ENCODE measurements at regions not wholly inside any gene's neighbourhood (a gene's known extent, or its start where the extent isn't known, plus 50 kb on each side); places are given as distances from the start of the nearest gene placed in this dataset.

DNA sequence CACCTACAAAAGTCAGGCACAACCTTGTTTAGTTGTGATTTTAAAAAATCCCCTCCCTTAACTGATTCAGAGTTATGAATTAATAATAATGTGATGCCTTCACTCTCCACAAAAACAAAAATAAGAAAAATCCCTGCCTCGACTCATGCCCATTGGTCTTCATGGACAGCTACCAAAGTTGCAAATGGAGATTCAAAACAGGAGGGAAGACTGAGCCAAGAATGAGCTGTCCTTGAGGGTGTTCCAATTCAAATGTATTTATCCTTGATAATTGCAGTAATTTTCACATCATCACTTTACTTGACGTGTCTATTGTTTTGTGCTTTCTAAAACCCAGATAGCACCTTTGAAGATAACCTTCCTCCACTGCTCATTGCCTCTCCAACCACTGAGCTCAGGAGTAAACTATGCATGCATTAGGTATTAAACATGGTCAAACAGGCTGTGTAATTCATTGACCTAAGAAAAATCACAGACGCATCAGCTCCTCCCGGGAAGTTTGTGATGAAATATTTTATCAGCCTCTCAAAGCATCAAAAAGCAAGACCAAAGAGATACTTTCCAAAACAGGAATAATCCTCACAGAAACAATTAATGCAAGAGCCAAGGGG is 712.7 kb upstream of the IGFBP3 start:
- Histone ChIP-seq H3K9me3 (ENCODE audit: low read length) (no peaks in the 10 kb centered on the region), H3K79me2 (ENCODE audit: insufficient read depth, low read depth, low read length) (no peaks in the 10 kb centered on the region), H3K27ac (ENCODE audit: low read depth, low read length, poor library complexity, severe bottlenecking) (no peak overlapping the region), H3K4me3 (ENCODE audit: low read depth, low read length, poor library complexity, severe bottlenecking) (no peak overlapping the region), H4K20me1 (ENCODE audit: insufficient read depth, low read length) (no peaks in the 10 kb centered on the region), H3K4me2 (ENCODE audit: low read length) (no peak overlapping the region), H3K9me2 (ENCODE audit: insufficient read depth, low read length) (no peaks in the 10 kb centered on the region), H3K36me3 (ENCODE audit: insufficient read depth, low read length) (no peaks in the 10 kb centered on the region), H3K4me1 (ENCODE audit: insufficient read depth, low read length, poor library complexity, severe bottlenecking) (no peaks in the 10 kb centered on the region), H2AFZ (ENCODE audit: low read length) (no peak overlapping the region)
- ChIA-PET POLR2A (interaction anchor here (0.7 kb wide), 1 partner anchor 97 kb away, joined by 3 read pairs; no protein-coding TSS in a partner anchor), CTCF (ENCODE audit: unreplicated experiment) (no interaction called here)
- DNase-seq (ENCODE audit: low spot score), result no peak
- BruUV-seq (replicated peaks), result no TSS peak
- intact Hi-C loops (cut with micrococcal nuclease; ENCODE audit: unreplicated experiment), result no loop called here
- TF ChIP-seq EZH2phosphoT487 (IDR thresholded peaks at IDR 0.05; ENCODE audit: borderline replicate concordance, low read depth, low read length), result no peak
- TF ChIP-seq, protein P1, sequence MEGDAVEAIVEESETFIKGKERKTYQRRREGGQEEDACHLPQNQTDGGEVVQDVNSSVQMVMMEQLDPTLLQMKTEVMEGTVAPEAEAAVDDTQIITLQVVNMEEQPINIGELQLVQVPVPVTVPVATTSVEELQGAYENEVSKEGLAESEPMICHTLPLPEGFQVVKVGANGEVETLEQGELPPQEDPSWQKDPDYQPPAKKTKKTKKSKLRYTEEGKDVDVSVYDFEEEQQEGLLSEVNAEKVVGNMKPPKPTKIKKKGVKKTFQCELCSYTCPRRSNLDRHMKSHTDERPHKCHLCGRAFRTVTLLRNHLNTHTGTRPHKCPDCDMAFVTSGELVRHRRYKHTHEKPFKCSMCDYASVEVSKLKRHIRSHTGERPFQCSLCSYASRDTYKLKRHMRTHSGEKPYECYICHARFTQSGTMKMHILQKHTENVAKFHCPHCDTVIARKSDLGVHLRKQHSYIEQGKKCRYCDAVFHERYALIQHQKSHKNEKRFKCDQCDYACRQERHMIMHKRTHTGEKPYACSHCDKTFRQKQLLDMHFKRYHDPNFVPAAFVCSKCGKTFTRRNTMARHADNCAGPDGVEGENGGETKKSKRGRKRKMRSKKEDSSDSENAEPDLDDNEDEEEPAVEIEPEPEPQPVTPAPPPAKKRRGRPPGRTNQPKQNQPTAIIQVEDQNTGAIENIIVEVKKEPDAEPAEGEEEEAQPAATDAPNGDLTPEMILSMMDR (conservative IDR thresholded peaks at IDR 0.05; ENCODE audit: low read length), result no peak

DNA sequence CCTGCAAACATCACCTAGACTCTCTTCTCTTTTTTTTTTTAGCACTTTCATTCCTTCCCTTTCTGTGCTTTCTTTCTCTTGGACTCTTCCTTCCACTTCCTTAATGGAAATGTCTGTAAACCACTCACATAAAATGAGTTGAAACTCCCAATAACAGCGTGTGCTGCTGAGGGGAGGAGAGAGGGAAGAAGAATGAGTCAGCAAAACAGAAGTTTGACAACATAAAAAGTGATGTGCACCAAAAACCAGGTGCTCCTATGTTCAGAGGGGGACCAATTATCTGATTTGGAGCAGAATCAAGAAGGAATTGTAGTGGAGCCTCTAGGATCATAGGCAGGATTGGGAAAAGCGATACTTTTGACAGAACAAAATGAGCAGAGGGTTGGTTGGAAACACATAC is 712.1 kb upstream of the IGFBP3 start:
- H3K9me3 ChIP-seq (ENCODE audit: low read length), result no peaks in the 10 kb centered on the region
- H3K27ac ChIP-seq (ENCODE audit: low read depth, low read length, poor library complexity, severe bottlenecking), result no peak overlapping the region
- no peaks in the 10 kb centered on the region for H3K36me3 ChIP-seq (ENCODE audit: insufficient read depth, low read length)
- CTCF ChIA-PET (ENCODE audit: unreplicated experiment), result no interaction called here
- no peaks in the 10 kb centered on the region for H3K79me2 ChIP-seq (ENCODE audit: insufficient read depth, low read depth, low read length)
- POLR2A ChIA-PET, result interaction anchor here (0.7 kb wide), 1 partner anchor 97 kb away, joined by 3 read pairs; no protein-coding TSS in a partner anchor
- H2AFZ ChIP-seq (ENCODE audit: low read length), result no peak overlapping the region
- H4K20me1 ChIP-seq (ENCODE audit: insufficient read depth, low read length), result no peaks in the 10 kb centered on the region
- H3K4me3 ChIP-seq (ENCODE audit: low read depth, low read length, poor library complexity, severe bottlenecking), result no peak overlapping the region
- no peak for DNase-seq (ENCODE audit: low spot score)
- TF ChIP-seq, protein P1 (conservative IDR thresholded peaks at IDR 0.05; ENCODE audit: low read length), result no peak
- TF ChIP-seq EZH2phosphoT487 (IDR thresholded peaks at IDR 0.05; ENCODE audit: borderline replicate concordance, low read depth, low read length), result no peak
- BruUV-seq (replicated peaks), result no TSS peak
- H3K4me2 ChIP-seq (ENCODE audit: low read length), result no peak overlapping the region
- no peaks in the 10 kb centered on the region for H3K4me1 ChIP-seq (ENCODE audit: insufficient read depth, low read length, poor library complexity, severe bottlenecking)
- H3K9me2 ChIP-seq (ENCODE audit: insufficient read depth, low read length), result no peaks in the 10 kb centered on the region
- intact Hi-C loops (cut with micrococcal nuclease; ENCODE audit: unreplicated experiment), result no loop called here

DNA sequence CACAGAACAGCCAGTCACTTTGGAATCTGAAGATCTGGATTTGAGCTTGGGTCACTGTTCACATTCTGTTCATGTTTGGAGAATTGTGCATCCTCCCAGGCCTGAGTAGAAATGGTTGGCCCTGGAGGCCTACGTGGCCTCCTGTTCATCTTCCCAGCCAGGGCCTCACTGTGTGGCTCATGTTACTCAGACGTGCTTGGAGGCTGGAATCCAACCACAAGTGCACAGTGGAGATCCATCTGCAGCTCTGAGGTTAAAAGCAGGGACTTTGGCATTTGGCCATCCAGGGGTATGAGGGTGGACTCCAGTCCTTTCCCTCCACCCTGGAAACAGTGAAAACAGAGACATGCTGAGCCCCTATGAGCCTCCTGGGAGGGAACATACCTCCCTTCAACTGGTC is 709.0 kb upstream of the IGFBP3 start:
- Histone ChIP-seq H3K27ac (ENCODE audit: low read depth, low read length, poor library complexity, severe bottlenecking) (no peak overlapping the region), H2AFZ (ENCODE audit: low read length) (no peak overlapping the region), H3K36me3 (ENCODE audit: insufficient read depth, low read length) (no peaks in the 10 kb centered on the region), H3K4me1 (ENCODE audit: insufficient read depth, low read length, poor library complexity, severe bottlenecking) (no peaks in the 10 kb centered on the region), H3K9me3 (ENCODE audit: low read length) (no peaks in the 10 kb centered on the region), H3K9me2 (ENCODE audit: insufficient read depth, low read length) (no peaks in the 10 kb centered on the region), H4K20me1 (ENCODE audit: insufficient read depth, low read length) (no peaks in the 10 kb centered on the region), H3K79me2 (ENCODE audit: insufficient read depth, low read depth, low read length) (no peaks in the 10 kb centered on the region), H3K4me3 (ENCODE audit: low read depth, low read length, poor library complexity, severe bottlenecking) (no peak overlapping the region), H3K4me2 (ENCODE audit: low read length) (no peak overlapping the region)
- no TSS peak for BruUV-seq (replicated peaks)
- ChIA-PET CTCF (ENCODE audit: unreplicated experiment) (no interaction called here), POLR2A (no interaction called here)
- intact Hi-C loops (cut with micrococcal nuclease; ENCODE audit: unreplicated experiment), result no loop called here
- no peak for DNase-seq (ENCODE audit: low spot score)
- TF ChIP-seq, protein P1 (conservative IDR thresholded peaks at IDR 0.05; ENCODE audit: low read length), result no peak
- TF ChIP-seq EZH2phosphoT487 (IDR thresholded peaks at IDR 0.05; ENCODE audit: borderline replicate concordance, low read depth, low read length), result no peak
